HEK293 (cell line): ENCODE measurements at regions not wholly inside any gene's neighbourhood (a gene's known extent, or its start where the extent isn't known, plus 50 kb on each side); places are given as distances from the start of the nearest gene placed in this dataset.

Experiments used
- ZNF266 ChIP-seq: fragments of 450-650 bp; formaldehyde crosslinking; IDR thresholded peaks from 2 replicates; pipeline ENCODE4 v1.5.1; 2016; ENCODE audit warnings: missing biosample characterization, missing genetic modification characterization, low read depth
- ZNF768 ChIP-seq: fragments of 450-650 bp; formaldehyde crosslinking; IDR thresholded peaks from 2 replicates; pipeline ENCODE4 v1.5.1; 2018; ENCODE audit warnings: missing biosample characterization, mild to moderate bottlenecking, missing genetic modification characterization
- TF ChIP-seq, protein P1 (sequence below): fragments of 450-650 bp; formaldehyde crosslinking; IDR thresholded peaks from 2 replicates; pipeline ENCODE4 v1.5.1; 2016; ENCODE audit warnings: missing biosample characterization, missing genetic modification characterization

DNA sequence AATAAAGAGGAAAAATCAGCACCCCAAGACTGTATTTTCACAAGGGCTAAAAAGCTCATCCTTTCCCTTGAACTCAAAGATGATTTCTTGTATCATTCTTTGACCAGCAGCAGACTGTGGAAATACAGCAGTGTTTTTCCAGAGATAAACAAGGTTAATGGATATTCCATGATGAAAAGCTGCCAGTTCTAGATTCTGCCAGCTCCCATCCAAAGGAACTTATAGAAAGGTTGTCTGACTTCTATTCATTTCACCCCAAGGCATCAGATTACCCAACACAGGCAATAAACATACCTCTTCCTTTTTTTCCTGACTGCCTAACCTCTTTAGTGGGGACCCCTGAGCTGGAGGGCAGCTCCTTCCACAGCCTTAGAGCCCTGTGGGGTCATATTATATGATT is 375.8 kb upstream of the THBS1 start:
- TF ChIP-seq ZNF266 (tag by site-specific recombination), result no peak
- no peak for TF ChIP-seq ZNF768
- TF ChIP-seq, protein P1, sequence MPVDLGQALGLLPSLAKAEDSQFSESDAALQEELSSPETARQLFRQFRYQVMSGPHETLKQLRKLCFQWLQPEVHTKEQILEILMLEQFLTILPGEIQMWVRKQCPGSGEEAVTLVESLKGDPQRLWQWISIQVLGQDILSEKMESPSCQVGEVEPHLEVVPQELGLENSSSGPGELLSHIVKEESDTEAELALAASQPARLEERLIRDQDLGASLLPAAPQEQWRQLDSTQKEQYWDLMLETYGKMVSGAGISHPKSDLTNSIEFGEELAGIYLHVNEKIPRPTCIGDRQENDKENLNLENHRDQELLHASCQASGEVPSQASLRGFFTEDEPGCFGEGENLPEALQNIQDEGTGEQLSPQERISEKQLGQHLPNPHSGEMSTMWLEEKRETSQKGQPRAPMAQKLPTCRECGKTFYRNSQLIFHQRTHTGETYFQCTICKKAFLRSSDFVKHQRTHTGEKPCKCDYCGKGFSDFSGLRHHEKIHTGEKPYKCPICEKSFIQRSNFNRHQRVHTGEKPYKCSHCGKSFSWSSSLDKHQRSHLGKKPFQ, result no peak
